Pons (tissue), 1 donor: ENCODE measurements at regions not wholly inside any gene's neighbourhood (a gene's known extent, or its start where the extent isn't known, plus 50 kb on each side); places are given as distances from the start of the nearest gene placed in this dataset.

Source experiments
- DNase-seq: peaks from one replicate; pipeline ENCODE4 v3.0.0-alpha.2; 2016; ENCODE audit warnings: low spot score

GRCh38 chrX:109843963-109844751 lies 111.1 kb upstream of the ACSL4 start:
- DNase-seq = peak; percentile 62

GRCh38 chrX:109844986-109845385 lies 111.9 kb upstream of the ACSL4 start:
- DNase-seq = no peak

GRCh38 chrX:109845996-109846395 lies 112.9 kb upstream of the ACSL4 start:
- DNase-seq = no peak

- no peak for DNase-seq
Observed at GRCh38 chrX:109847257-109848187, 114.5 kb upstream of the ACSL4 start.

- no peak for DNase-seq
Observed at GRCh38 chrX:109848461-109849050, 115.5 kb upstream of the ACSL4 start.

GRCh38 chrX:109854096-109854495 lies 121.0 kb upstream of the ACSL4 start:
- DNase-seq = no peak

- DNase-seq = no peak
Observed at GRCh38 chrX:109855501-109855900, 122.4 kb upstream of the ACSL4 start.

GRCh38 chrX:109856974-109857373 lies 123.9 kb upstream of the ACSL4 start:
- no peak for DNase-seq

- no peak for DNase-seq
Observed at GRCh38 chrX:109857584-109858228, 124.6 kb upstream of the ACSL4 start.

- DNase-seq = no peak
Observed at GRCh38 chrX:109858602-109859341, 125.7 kb upstream of the ACSL4 start.

GRCh38 chrX:109859651-109860050 lies 126.6 kb upstream of the ACSL4 start:
- DNase-seq = no peak

- no peak for DNase-seq
Observed at GRCh38 chrX:109862433-109862832, 129.4 kb upstream of the ACSL4 start.

GRCh38 chrX:109863811-109864210 lies 130.8 kb upstream of the ACSL4 start:
- DNase-seq = no peak

GRCh38 chrX:109871121-109871888 lies 131.6 kb upstream of the TMEM164 start:
- DNase-seq = no peak

GRCh38 chrX:109872021-109872732 lies 130.7 kb upstream of the TMEM164 start:
- DNase-seq = no peak

GRCh38 chrX:109873574-109873973 lies 129.3 kb upstream of the TMEM164 start:
- no peak for DNase-seq

GRCh38 chrX:109873983-109874382 lies 128.9 kb upstream of the TMEM164 start:
- no peak for DNase-seq

GRCh38 chrX:109874548-109874947 lies 128.4 kb upstream of the TMEM164 start:
- no peak for DNase-seq

- no peak for DNase-seq
Observed at GRCh38 chrX:109875831-109876230, 127.1 kb upstream of the TMEM164 start.

GRCh38 chrX:109878236-109878635 lies 124.7 kb upstream of the TMEM164 start:
- DNase-seq = no peak
